Calu3 (cell line): ENCODE measurements at regions not wholly inside any gene's neighbourhood (a gene's known extent, or its start where the extent isn't known, plus 50 kb on each side); places are given as distances from the start of the nearest gene placed in this dataset.

Experiments
- BruUV-seq: library from RNA; stranded (reverse); fragments of 400-500 nt; replicated peaks from 2 replicates; lab custom pipeline; 2021; lab: Mats Ljungman, UMichigan
- CTCF ChIA-PET: fragments of 300-600 bp; sonication (Branson Sonifier 250); formaldehyde crosslinking; loops from one replicate; lab custom pipeline; 2022; ENCODE audit warnings: antibody characterized with exemption; lab: Charles Lee
- DNase-seq: peaks from one replicate; pipeline ENCODE4 v3.0.0; 2022
- H3K27ac Mint-ChIP-seq: one replicate; pipeline ENCODE4 v1.8.0; 2022; ENCODE audit warnings: mixed read lengths; ENCODE audit not compliant: unreplicated experiment
- H3K27me3 Mint-ChIP-seq: one replicate; pipeline ENCODE4 v1.8.0; 2022; ENCODE audit warnings: mixed read lengths; ENCODE audit not compliant: unreplicated experiment
- H3K36me3 Mint-ChIP-seq: one replicate; pipeline ENCODE4 v1.8.0; 2022; ENCODE audit warnings: mild to moderate bottlenecking, moderate library complexity, mixed read lengths; ENCODE audit not compliant: insufficient read depth, unreplicated experiment
- H3K4me1 Mint-ChIP-seq: one replicate; pipeline ENCODE4 v1.8.0; 2022; ENCODE audit warnings: mild to moderate bottlenecking, low read depth, mixed read lengths; ENCODE audit not compliant: unreplicated experiment
- H3K4me3 Mint-ChIP-seq: one replicate; pipeline ENCODE4 v1.8.0; 2022; ENCODE audit warnings: mild to moderate bottlenecking, low read depth, moderate library complexity, mixed read lengths; ENCODE audit not compliant: unreplicated experiment
- H3K9me3 Mint-ChIP-seq: one replicate; pipeline ENCODE4 v1.8.0; 2022; ENCODE audit warnings: low read depth, mixed read lengths; ENCODE audit not compliant: unreplicated experiment
- CTCF ChIP-seq: fragments of 200-600 bp; IDR thresholded peaks from one replicate; pipeline ENCODE4 v1.8.0; 2022; ENCODE audit warnings: antibody characterized with exemption; ENCODE audit not compliant: unreplicated experiment
- intact Hi-C: fragments of 100-400 bp; cut with micrococcal nuclease; formaldehyde crosslinking; loops from one replicate; pipeline ENCODE4 v1.10.0; 2022; ENCODE audit not compliant: unreplicated experiment

GRCh38 chr6:148244217-148244935, 98.3 kb upstream of the SASH1 start:
- Mint-ChIP-seq H3K27ac (no peak overlapping the region), H3K27me3 (no peaks in the 10 kb centered on the region), H3K4me3 (no peak overlapping the region), H3K36me3 (no peaks in the 10 kb centered on the region), H3K4me1 (peaks cover 5% of the 10 kb centered on the region), H3K9me3 (no peaks in the 10 kb centered on the region)
- intact Hi-C loops: no loop called here
- CTCF ChIA-PET: interaction anchor here (0.6 kb wide), 2 partner anchors 75 to 155 kb away, joined by 4 to 6 read pairs; no protein-coding TSS in a partner anchor
- no TSS peak for BruUV-seq
- TF ChIP-seq CTCF: no peak
- DNase-seq: no peak

- CTCF ChIA-PET: no interaction called here
Measured at GRCh38 chr6:148247386-148248063, 95.1 kb upstream of the SASH1 start.

GRCh38 chr6:148249160-148249559, 93.5 kb upstream of the SASH1 start:
- intact Hi-C loops: no loop called here
- Mint-ChIP-seq H3K4me3 (no peak overlapping the region), H3K9me3 (no peaks in the 10 kb centered on the region), H3K4me1 (no peaks in the 10 kb centered on the region), H3K27ac (no peak overlapping the region), H3K27me3 (no peaks in the 10 kb centered on the region), H3K36me3 (no peaks in the 10 kb centered on the region)
- no peak for TF ChIP-seq CTCF
- CTCF ChIA-PET: interaction anchor here (0.6 kb wide), 1 partner anchor 585 kb away, joined by 3 read pairs; no protein-coding TSS in a partner anchor
- no peak for DNase-seq
- no TSS peak for BruUV-seq

More at GRCh38 chr6:148247386-148248063, 95.1 kb upstream of the SASH1 start:
- no peak for DNase-seq
- BruUV-seq: no TSS peak
- Mint-ChIP-seq H3K4me3 (no peak overlapping the region), H3K27ac (no peak overlapping the region), H3K27me3 (no peaks in the 10 kb centered on the region), H3K4me1 (no peaks in the 10 kb centered on the region), H3K9me3 (no peaks in the 10 kb centered on the region), H3K36me3 (no peaks in the 10 kb centered on the region)
- TF ChIP-seq CTCF: no peak
- intact Hi-C loops: no loop called here

- TF ChIP-seq CTCF: no peak
- H3K4me1 Mint-ChIP-seq: no peaks in the 10 kb centered on the region
- no peak overlapping the region for H3K4me3 Mint-ChIP-seq
- H3K9me3 Mint-ChIP-seq: no peaks in the 10 kb centered on the region
- no peak for DNase-seq
- no TSS peak for BruUV-seq
- no peaks in the 10 kb centered on the region for H3K36me3 Mint-ChIP-seq
- H3K27me3 Mint-ChIP-seq: no peaks in the 10 kb centered on the region
- intact Hi-C loops: loop anchor here (2.0 to 5.0 kb wide), 2 partner anchors 58 to 743 kb away; no protein-coding TSS in a partner anchor
- CTCF ChIA-PET: interaction anchor here (0.6 kb wide), 1 partner anchor 586 kb away, joined by 3 read pairs; no protein-coding TSS in a partner anchor
- no peak overlapping the region for H3K27ac Mint-ChIP-seq
Measured at GRCh38 chr6:148249679-148250375, 92.8 kb upstream of the SASH1 start.
